ENCODE measurements at regions not wholly inside any gene's neighbourhood (a gene's known extent, or its start where the extent isn't known, plus 50 kb on each side); places are given as distances from the start of the nearest gene placed in this dataset.

DNA sequence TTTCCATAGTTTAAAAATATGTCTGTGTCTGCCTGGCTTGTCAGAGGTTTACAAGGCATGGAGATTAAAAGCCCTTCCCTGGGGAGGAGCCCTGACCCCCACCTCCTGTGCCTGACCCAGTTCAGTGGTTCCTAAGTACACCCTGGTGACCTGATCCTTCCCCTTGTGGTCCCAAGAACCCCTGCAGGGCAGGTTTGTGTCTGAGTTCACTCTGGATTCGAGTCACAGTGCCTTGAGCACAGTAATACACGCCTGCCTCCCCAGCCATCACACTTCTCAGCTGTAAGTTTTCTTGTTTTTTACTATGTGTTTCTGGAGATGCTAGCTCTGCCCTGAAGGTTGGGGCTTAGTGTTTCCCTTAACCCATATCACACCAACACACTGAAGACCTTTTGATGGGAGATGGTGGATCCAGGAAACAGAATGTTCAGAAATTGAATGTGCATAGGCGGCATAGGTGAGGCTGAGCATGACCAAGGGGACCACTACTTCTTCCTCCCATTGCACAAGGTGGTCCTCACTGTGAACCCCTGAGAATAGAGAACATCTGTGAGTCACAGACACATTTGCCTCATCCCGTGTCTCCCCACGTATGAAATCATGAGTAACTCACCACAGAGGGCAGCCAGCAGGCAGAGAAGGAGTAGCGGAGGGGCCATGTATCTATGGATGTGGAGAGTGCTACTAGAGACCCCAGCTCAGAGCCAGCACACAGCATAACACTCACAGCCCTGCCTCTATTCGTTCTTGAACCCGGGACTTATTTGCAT lies 962.9 kb downstream of the TMEM121 start:
- TF ChIP-seq POLR2AphosphoS5 (IDR thresholded peaks at IDR 0.05; ENCODE audit: low read depth, low read length), result no peak
- TF ChIP-seq TAF1 (IDR thresholded peaks at IDR 0.05; ENCODE audit: low read depth, low read length), result no peak
- no peak for TF ChIP-seq POLR2A (IDR thresholded peaks at IDR 0.05; ENCODE audit: low read depth, low read length)
- no peak for TF ChIP-seq PAX5 (IDR thresholded peaks at IDR 0.05; ENCODE audit: insufficient read depth, low read length, severe bottlenecking)
